Psoas muscle (tissue), 7 donors: ENCODE measurements at regions not wholly inside any gene's neighbourhood (a gene's known extent, or its start where the extent isn't known, plus 50 kb on each side); places are given as distances from the start of the nearest gene placed in this dataset.
"Not testable (repeated sequence)": the region's sequence is repeated elsewhere in the genome, so short reads cannot be mapped to it uniquely, and the experiment has no call there.

ENCODE experiments used
- ATAC-seq, 4 donors: fragments of 200-7000 bp; cut with Tn5 transposase; one replicate each; pipeline ENCODE4 v1.9.1; 2020; ENCODE audit warnings: moderate library complexity in 3 of 4, mild to moderate bottlenecking in 2 of 4
- DNase-seq, 2 donors: peaks; one replicate each; pipeline ENCODE4 v3.0.0-alpha.2; 2020
- H3K27ac ChIP-seq: fragments of 200-600 bp; one replicate; pipeline ENCODE4 v1.8.0; 2022
- H3K27me3 ChIP-seq, 3 donors: fragments of 200-600 bp in 1 of 3; one replicate each; pipeline versions ENCODE4 v1.6.1 to v1.8.0; 2013 to 2022; ENCODE audit warnings: low read length in 2 of 3, mild to moderate bottlenecking in 2 of 3, moderate library complexity in 1 of 3; ENCODE audit not compliant: insufficient read depth in 3 of 3
- H3K36me3 ChIP-seq, 2 donors: fragments of 200-600 bp in 1 of 2; one replicate each; pipeline versions ENCODE4 v1.6.1 to v1.8.0; 2013 to 2022; ENCODE audit warnings: low read depth in 1 of 2, mild to moderate bottlenecking in 1 of 2, moderate library complexity in 1 of 2; ENCODE audit not compliant: insufficient read depth in 1 of 2
- H3K4me1 ChIP-seq: fragments of 200-600 bp; one replicate; pipeline ENCODE4 v1.8.0; 2022
- H3K4me3 ChIP-seq: fragments of 200-600 bp; one replicate; pipeline ENCODE4 v1.8.0; 2022; ENCODE audit warnings: mild to moderate bottlenecking
- H3K9me3 ChIP-seq: fragments of 200-600 bp; one replicate; pipeline ENCODE4 v1.8.0; 2022
- WGBS, 3 donors: extraction: QIAGEN DNeasy Blood & Tissue Kit; methylation state at CpG; one replicate each; pipeline versions ENCODE4 v1.1.6 to v1.1.7; 2013; 5-methylcytosine and 5-hydroxymethylcytosine counted together
- intact Hi-C, 2 donors: fragments of 100-400 bp; cut with DNase I; formaldehyde crosslinking; loops; one replicate each; pipeline versions ENCODE4 v1.11.0 to v1.14.2; 2022
- TF ChIP-seq, protein P1 (sequence below): fragments of 200-600 bp; IDR thresholded peaks from one replicate; pipeline ENCODE4 v1.8.0; 2022; ENCODE audit warnings: antibody characterized with exemption
- donor health status: healthy with polysubstance abuse.
- donor health status: DM: no; HTN: no; CAD: no; lungs with moderate emphysema.
- donor health status: Bipolar disorder and iron deficiency.
- donor health status: healthy.
- donor health status: DM: yes; HTN: yes; CAD: no.
- donor health status: DM: no; HTN: no; CAD: no.
- donor health status: DM: yes; HTN: yes; CAD: no.

DNA sequence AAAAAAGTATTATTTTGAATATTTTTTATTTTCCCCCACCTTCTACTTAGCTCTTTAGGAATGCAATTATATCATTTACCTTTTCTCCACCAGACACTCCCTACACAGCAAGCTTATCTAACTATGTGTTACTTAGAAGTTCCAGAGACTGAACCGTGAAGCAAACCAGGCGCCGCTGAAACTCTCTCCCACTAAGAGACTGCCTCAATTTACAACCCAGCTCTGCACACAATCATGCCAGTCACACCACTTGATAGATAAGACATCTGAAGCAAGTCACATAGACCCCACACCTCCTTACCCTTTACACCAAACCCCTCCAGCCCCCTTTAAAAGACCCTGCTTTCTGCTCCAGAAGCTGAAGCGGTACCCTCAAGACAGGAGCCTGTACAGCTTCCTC lies 245.5 kb downstream of the S1PR1 start:
- Histone ChIP-seq H3K27ac (no peak overlapping the region), H3K36me3 (no peaks in the 10 kb centered on the region), H3K4me1 (no peaks in the 10 kb centered on the region), H3K27me3 (no peaks in the 10 kb centered on the region), H3K4me3 (no peak overlapping the region), H3K9me3 (no peaks in the 10 kb centered on the region)
- intact Hi-C loops = no loop called here
- TF ChIP-seq, protein P1, sequence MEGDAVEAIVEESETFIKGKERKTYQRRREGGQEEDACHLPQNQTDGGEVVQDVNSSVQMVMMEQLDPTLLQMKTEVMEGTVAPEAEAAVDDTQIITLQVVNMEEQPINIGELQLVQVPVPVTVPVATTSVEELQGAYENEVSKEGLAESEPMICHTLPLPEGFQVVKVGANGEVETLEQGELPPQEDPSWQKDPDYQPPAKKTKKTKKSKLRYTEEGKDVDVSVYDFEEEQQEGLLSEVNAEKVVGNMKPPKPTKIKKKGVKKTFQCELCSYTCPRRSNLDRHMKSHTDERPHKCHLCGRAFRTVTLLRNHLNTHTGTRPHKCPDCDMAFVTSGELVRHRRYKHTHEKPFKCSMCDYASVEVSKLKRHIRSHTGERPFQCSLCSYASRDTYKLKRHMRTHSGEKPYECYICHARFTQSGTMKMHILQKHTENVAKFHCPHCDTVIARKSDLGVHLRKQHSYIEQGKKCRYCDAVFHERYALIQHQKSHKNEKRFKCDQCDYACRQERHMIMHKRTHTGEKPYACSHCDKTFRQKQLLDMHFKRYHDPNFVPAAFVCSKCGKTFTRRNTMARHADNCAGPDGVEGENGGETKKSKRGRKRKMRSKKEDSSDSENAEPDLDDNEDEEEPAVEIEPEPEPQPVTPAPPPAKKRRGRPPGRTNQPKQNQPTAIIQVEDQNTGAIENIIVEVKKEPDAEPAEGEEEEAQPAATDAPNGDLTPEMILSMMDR = no peak
- DNase-seq = no peak
- 85 to 89% (median 88%) methylated on average over 4 of the region's 4 CpGs for WGBS, 3 donors
- ATAC-seq = no peak

DNA sequence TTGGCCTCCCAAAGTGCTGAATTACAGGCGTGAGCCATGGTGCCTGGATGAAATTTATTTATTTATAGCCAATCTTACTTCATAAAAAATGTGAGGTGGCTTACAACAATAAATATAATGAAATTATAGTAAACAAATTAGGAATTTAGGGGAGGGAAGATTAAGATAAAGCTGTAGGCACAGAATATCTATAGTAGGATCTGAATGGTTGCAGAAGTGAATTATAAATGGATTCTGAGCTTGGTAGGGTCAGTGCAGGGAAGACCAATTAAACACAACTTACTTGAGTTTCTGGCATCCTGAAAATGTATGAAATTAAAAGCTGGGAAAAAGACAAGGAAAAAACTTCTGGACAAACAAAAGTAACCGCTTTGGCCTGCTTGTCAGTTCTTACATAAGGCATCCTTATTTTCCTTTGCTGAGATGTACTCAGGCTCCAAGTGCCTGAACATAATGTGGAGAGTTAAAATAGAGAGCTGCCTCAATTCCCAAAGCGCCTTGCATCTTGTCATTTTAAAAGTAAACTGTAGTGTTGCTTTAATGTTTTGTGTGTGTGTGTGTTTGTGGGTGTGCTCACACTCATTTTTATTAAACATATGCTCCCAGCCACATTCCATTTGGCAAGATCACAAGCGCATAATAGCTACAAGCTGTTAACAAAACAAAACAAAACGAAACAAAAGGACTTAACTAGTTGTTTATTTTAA lies 247.3 kb downstream of the S1PR1 start:
- H3K4me3 ChIP-seq = no peak overlapping the region
- no peaks in the 10 kb centered on the region for H3K9me3 ChIP-seq
- DNase-seq = no peak
- no peaks in the 10 kb centered on the region for H3K4me1 ChIP-seq
- 53 to 66% (median 60%) methylated on average over 5 of the region's 5 CpGs for WGBS, 3 donors
- TF ChIP-seq, protein P1 = no peak
- no peak overlapping the region for H3K27ac ChIP-seq
- no peaks in the 10 kb centered on the region for H3K36me3 ChIP-seq
- ATAC-seq = no peak
- H3K27me3 ChIP-seq = no peaks in the 10 kb centered on the region
- intact Hi-C loops = no loop called here

DNA sequence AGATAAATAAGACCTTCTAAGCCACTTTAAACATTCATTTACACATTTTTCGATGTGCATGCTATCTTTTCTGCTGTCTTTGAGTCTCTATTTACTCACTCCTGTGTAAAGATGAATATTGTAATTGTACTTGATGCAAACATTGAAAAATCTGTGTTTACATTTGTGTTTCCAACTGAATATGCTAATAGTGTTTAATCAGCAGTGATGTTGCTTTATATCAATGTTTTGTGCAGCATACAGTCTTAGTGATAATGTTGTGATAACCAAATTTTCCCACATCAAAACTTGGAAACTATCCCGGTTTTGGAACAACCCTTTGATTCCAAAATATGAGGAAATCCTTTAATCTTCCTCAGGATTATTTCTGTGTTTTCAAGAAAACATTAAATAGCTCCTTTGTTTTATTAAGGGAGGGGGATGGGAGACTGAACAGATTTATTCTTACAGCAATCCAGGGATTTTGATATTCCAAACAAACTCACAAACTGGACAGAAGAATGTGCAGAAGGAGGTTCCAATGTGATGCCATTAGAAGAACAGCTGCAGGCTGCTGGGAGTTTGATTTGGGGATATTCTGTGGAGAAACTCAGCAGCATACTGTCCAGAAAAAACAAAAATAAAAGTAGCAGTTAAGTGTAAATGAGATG lies 248.0 kb downstream of the S1PR1 start:
- intact Hi-C loops = no loop called here
- Histone ChIP-seq H3K4me3 (no peak overlapping the region), H3K27ac (no peak overlapping the region), H3K27me3 (no peaks in the 10 kb centered on the region), H3K4me1 (no peaks in the 10 kb centered on the region), H3K9me3 (no peaks in the 10 kb centered on the region), H3K36me3 (no peaks in the 10 kb centered on the region)
- WGBS, 3 donors = 23 to 25% (median 24%) methylated on average over 2 of the region's 2 CpGs
- DNase-seq (no peak), ATAC-seq (no peak)
- TF ChIP-seq, protein P1 = no peak

DNA sequence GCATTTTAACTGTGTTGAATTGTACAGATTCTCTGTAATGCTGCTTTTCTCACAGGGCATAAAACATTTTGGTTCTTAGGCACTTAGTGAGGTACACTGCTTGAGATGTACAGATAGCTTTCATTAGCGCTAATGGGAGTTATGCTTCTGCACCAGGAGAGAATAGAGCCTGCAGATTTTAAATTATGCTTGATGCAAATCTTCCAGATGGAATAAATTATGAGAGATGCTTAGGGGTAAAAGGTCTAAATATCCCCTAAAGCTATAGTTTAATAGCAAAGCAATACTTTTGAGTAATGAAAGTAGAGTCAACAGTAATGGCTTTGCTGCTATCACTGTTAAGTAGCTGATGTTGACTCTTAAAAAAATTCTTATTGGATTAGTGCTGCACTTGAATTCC lies 248.9 kb downstream of the S1PR1 start:
- TF ChIP-seq, protein P1 = no peak
- 0 to 89% (median 0%) methylated on average over 1 of the region's 1 CpG for WGBS, 3 donors
- Histone ChIP-seq H3K27ac (no peak overlapping the region), H3K9me3 (no peaks in the 10 kb centered on the region), H3K4me1 (no peaks in the 10 kb centered on the region), H3K27me3 (no peaks in the 10 kb centered on the region), H3K36me3 (no peaks in the 10 kb centered on the region), H3K4me3 (no peak overlapping the region)
- intact Hi-C loops = no loop called here
- ATAC-seq (no peak), DNase-seq (no peak)

DNA sequence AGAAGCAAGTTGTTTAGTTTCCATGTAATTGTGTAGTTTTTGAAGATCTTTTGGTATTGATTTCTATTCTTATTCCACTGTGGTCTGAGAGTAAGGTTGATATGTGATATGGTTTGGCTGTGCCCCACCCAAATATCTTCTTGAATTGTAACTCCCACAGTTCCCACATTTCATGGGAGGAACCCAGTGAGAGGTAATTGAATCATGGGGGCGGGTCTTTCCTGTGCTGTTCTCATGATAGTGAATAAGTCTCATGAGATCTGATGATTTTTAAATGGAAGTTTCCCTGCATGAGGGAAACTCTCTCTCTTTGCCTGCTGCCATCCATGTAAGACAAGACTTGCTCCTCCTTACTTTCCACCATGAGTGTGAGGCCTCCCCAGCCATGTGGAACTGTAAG lies 255.3 kb downstream of the S1PR1 start:
- 76 to 89% (median 88%) methylated on average over 1 of the region's 1 CpG for WGBS, 3 donors
- H3K27ac ChIP-seq, ATAC-seq, intact Hi-C loops, DNase-seq, H3K36me3 ChIP-seq, H3K9me3 ChIP-seq, H3K4me3 ChIP-seq, H3K4me1 ChIP-seq, H3K27me3 ChIP-seq: not testable (repeated sequence)

DNA sequence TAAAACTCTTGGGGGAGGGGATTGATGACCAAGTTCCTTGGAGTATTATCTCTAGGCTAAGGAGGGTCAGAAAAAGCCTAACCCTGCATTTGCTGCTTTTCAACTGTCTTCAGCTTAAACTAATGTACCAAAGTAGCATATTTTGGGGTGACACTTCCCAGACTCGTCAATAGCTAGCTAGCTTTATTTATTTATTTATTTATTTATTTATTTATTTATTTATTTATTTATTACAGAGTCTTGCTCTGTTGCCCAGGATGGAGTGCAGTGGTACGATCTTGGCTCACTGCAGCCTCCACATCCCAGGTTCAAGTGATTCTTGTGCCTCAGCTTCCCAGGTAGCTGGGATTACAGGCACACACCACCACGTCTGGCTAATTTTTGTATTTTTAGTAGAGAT lies 257.1 kb downstream of the S1PR1 start:
- H3K4me1 ChIP-seq, H3K36me3 ChIP-seq, intact Hi-C loops, H3K27ac ChIP-seq, H3K27me3 ChIP-seq, DNase-seq, H3K4me3 ChIP-seq, H3K9me3 ChIP-seq, ATAC-seq: not testable (repeated sequence)
- 89 to 96% (median 90%) methylated on average over 3 of the region's 3 CpGs for WGBS, 3 donors
